BLaER1 treated with 17β-estradiol and CSF1 and Interleukin-3, amounts not matched to agents 10 nM and 100 nM (cell line): ENCODE measurements at regions not wholly inside any gene's neighbourhood (a gene's known extent, or its start where the extent isn't known, plus 50 kb on each side); places are given as distances from the start of the nearest gene placed in this dataset.

ENCODE experiments used
- H3K27ac ChIP-seq, 11 experiments: shearing (Covaris generic); formaldehyde crosslinking; 2 replicates each; pipeline ENCODE4 v1.8.1; 2022
- H3K27me3 ChIP-seq, 11 experiments: shearing (Covaris generic); formaldehyde crosslinking; 2 replicates each; pipeline ENCODE4 v1.8.1; 2022
- H3K36me3 ChIP-seq, 11 experiments: shearing (Covaris generic); formaldehyde crosslinking; 2 replicates each; pipeline ENCODE4 v1.8.1; 2022
- H3K4me1 ChIP-seq, 10 experiments: shearing (Covaris generic); formaldehyde crosslinking; 2 replicates each; pipeline ENCODE4 v1.8.1; 2022
- H3K4me2 ChIP-seq, 11 experiments: shearing (Covaris generic); formaldehyde crosslinking; 2 replicates each; pipeline ENCODE4 v1.8.1; 2022
- H3K4me3 ChIP-seq, 10 experiments: shearing (Covaris generic); formaldehyde crosslinking; 2 replicates each; pipeline ENCODE4 v1.8.1; 2022
- H3K9ac ChIP-seq, 11 experiments: shearing (Covaris generic); formaldehyde crosslinking; 2 replicates each; pipeline ENCODE4 v1.8.1; 2022
- H3K9me3 ChIP-seq, 11 experiments: shearing (Covaris generic); formaldehyde crosslinking; replicated peaks in 1 of 11; 2 replicates each; pipeline ENCODE4 v1.8.1; 2022
- H4K20me1 ChIP-seq, 11 experiments: shearing (Covaris generic); formaldehyde crosslinking; 2 replicates each; pipeline ENCODE4 v1.8.1; 2022
- Cebpa-rat ChIP-seq, 11 experiments: shearing (Covaris generic); IDR thresholded peaks; 2 replicates each; pipeline ENCODE4 v1.8.1; 2022

GRCh38 chr18:73918816-73919215, 228.8 kb downstream of the FBXO15 start:
- H3K27me3 ChIP-seq = no peaks in the 10 kb centered on the region
- no peak overlapping the region for H3K27ac ChIP-seq
- TF ChIP-seq Cebpa-rat (IDR thresholded peaks at IDR 0.05) = no peak
- no peak overlapping the region for H3K4me3 ChIP-seq
- H3K9me3 ChIP-seq = no peaks in the 10 kb centered on the region
- peaks cover 0 to 16% (median 10%) of the 10 kb centered on the region in 10 experiments; a peak in 10 of 20 replicates for H3K4me1 ChIP-seq
- no peaks in the 10 kb centered on the region for H3K36me3 ChIP-seq
- no peak overlapping the region for H3K9ac ChIP-seq
- no peaks in the 10 kb centered on the region for H4K20me1 ChIP-seq
- peak overlapping the region in 6 of 11 experiments; percentile 9 to 62 (median 47); a peak in 12 of 22 replicates for H3K4me2 ChIP-seq

- Histone ChIP-seq H3K4me1 (peaks cover 0 to 16% (median 10%) of the 10 kb centered on the region in 10 experiments; a peak in 10 of 20 replicates), H3K4me3 (no peak overlapping the region), H3K27me3 (no peaks in the 10 kb centered on the region), H4K20me1 (no peaks in the 10 kb centered on the region), H3K9ac (no peak overlapping the region), H3K9me3 (no peaks in the 10 kb centered on the region), H3K4me2 (no peak overlapping the region), H3K27ac (no peak overlapping the region), H3K36me3 (no peaks in the 10 kb centered on the region)
- no peak for TF ChIP-seq Cebpa-rat (IDR thresholded peaks at IDR 0.05)
These were observed 230.6 kb downstream of the FBXO15 start for GRCh38 chr18:73917046-73917445.

- no peaks in the 10 kb centered on the region for H3K9me3 ChIP-seq
- H3K4me2 ChIP-seq = no peak overlapping the region
These were observed 234.1 kb downstream of the FBXO15 start for GRCh38 chr18:73913505-73913904.

GRCh38 chr18:73908323-73908722, 239.3 kb downstream of the FBXO15 start:
- Histone ChIP-seq H3K4me1 (no peaks in the 10 kb centered on the region), H4K20me1 (no peaks in the 10 kb centered on the region), H3K36me3 (no peaks in the 10 kb centered on the region), H3K27me3 (no peaks in the 10 kb centered on the region), H3K9ac (no peak overlapping the region), H3K4me2 (no peak overlapping the region), H3K27ac (no peak overlapping the region), H3K9me3 (no peaks in the 10 kb centered on the region), H3K4me3 (no peak overlapping the region)
- no peak for TF ChIP-seq Cebpa-rat (IDR thresholded peaks at IDR 0.05)

More at GRCh38 chr18:73913505-73913904, 234.1 kb downstream of the FBXO15 start:
- Histone ChIP-seq H3K9ac (no peak overlapping the region), H3K4me1 (peaks cover 0 to 4% (median 2%) of the 10 kb centered on the region in 10 experiments; a peak in 10 of 20 replicates), H4K20me1 (no peaks in the 10 kb centered on the region), H3K36me3 (no peaks in the 10 kb centered on the region), H3K4me3 (no peak overlapping the region), H3K27ac (no peak overlapping the region), H3K27me3 (no peaks in the 10 kb centered on the region)
- no peak for TF ChIP-seq Cebpa-rat (IDR thresholded peaks at IDR 0.05)

- peak overlapping the region in 3 of 11 experiments; percentile 18 to 46 (median 40); a peak in 4 of 22 replicates for H3K4me2 ChIP-seq
- TF ChIP-seq Cebpa-rat (IDR thresholded peaks at IDR 0.05) = no peak
- H3K4me1 ChIP-seq = peaks cover 0 to 13% (median 6%) of the 10 kb centered on the region in 10 experiments; a peak in 10 of 20 replicates
- H3K4me3 ChIP-seq = no peak overlapping the region
- no peaks in the 10 kb centered on the region for H4K20me1 ChIP-seq
- H3K27ac ChIP-seq = no peak overlapping the region
- no peaks in the 10 kb centered on the region for H3K9me3 ChIP-seq
- no peaks in the 10 kb centered on the region for H3K27me3 ChIP-seq
- H3K36me3 ChIP-seq = no peaks in the 10 kb centered on the region
- H3K9ac ChIP-seq = no peak overlapping the region
These were observed 246.1 kb downstream of the FBXO15 start for GRCh38 chr18:73901566-73901965.

- peak overlapping the region in 1 of 11 experiments; percentile 46; a peak in 1 of 22 replicates for H3K4me2 ChIP-seq
- no peaks in the 10 kb centered on the region for H4K20me1 ChIP-seq
- TF ChIP-seq Cebpa-rat (IDR thresholded peaks at IDR 0.05) = no peak
- no peak overlapping the region for H3K4me3 ChIP-seq
- H3K9ac ChIP-seq = no peak overlapping the region
- no peaks in the 10 kb centered on the region for H3K9me3 ChIP-seq
- no peaks in the 10 kb centered on the region for H3K27me3 ChIP-seq
- H3K4me1 ChIP-seq = peaks cover 0 to 17% (median 10%) of the 10 kb centered on the region in 10 experiments; a peak in 11 of 20 replicates
- H3K36me3 ChIP-seq = no peaks in the 10 kb centered on the region
- no peak overlapping the region for H3K27ac ChIP-seq
These were observed 246.5 kb downstream of the FBXO15 start for GRCh38 chr18:73901151-73901550.

GRCh38 chr18:73900106-73900835, 247.4 kb downstream of the FBXO15 start:
- Histone ChIP-seq H3K27me3 (no peaks in the 10 kb centered on the region), H3K4me1 (peaks cover 0 to 20% (median 10%) of the 10 kb centered on the region in 10 experiments; a peak in 11 of 20 replicates), H3K4me2 (no peak overlapping the region), H3K9me3 (no peaks in the 10 kb centered on the region), H3K27ac (no peak overlapping the region), H3K4me3 (no peak overlapping the region), H3K9ac (no peak overlapping the region), H4K20me1 (no peaks in the 10 kb centered on the region), H3K36me3 (no peaks in the 10 kb centered on the region)
- no peak for TF ChIP-seq Cebpa-rat (IDR thresholded peaks at IDR 0.05)

- Histone ChIP-seq H3K27ac (no peak overlapping the region), H3K9me3 (no peaks in the 10 kb centered on the region), H3K27me3 (no peaks in the 10 kb centered on the region), H4K20me1 (no peaks in the 10 kb centered on the region), H3K4me3 (no peak overlapping the region), H3K9ac (no peak overlapping the region), H3K4me1 (peaks cover 0 to 20% (median 10%) of the 10 kb centered on the region in 10 experiments; a peak in 11 of 20 replicates), H3K4me2 (no peak overlapping the region), H3K36me3 (no peaks in the 10 kb centered on the region)
- TF ChIP-seq Cebpa-rat (IDR thresholded peaks at IDR 0.05) = no peak
These were observed 250.1 kb downstream of the FBXO15 start for GRCh38 chr18:73897517-73897916.

- Histone ChIP-seq H3K4me2 (peak overlapping the region in 8 of 11 experiments; percentile 19 to 46 (median 34); a peak in 10 of 22 replicates), H3K27me3 (no peaks in the 10 kb centered on the region), H3K4me1 (peaks cover 0 to 18% (median 10%) of the 10 kb centered on the region in 10 experiments; a peak in 11 of 20 replicates), H3K9me3 (no peaks in the 10 kb centered on the region), H3K4me3 (no peak overlapping the region), H3K36me3 (no peaks in the 10 kb centered on the region), H4K20me1 (no peaks in the 10 kb centered on the region), H3K9ac (no peak overlapping the region), H3K27ac (no peak overlapping the region)
- no peak for TF ChIP-seq Cebpa-rat (IDR thresholded peaks at IDR 0.05)
These were observed 250.9 kb downstream of the FBXO15 start for GRCh38 chr18:73896685-73897084.

GRCh38 chr18:73895701-73896100, 251.9 kb downstream of the FBXO15 start:
- Histone ChIP-seq H3K9ac (no peak overlapping the region), H3K4me3 (no peak overlapping the region), H3K36me3 (no peaks in the 10 kb centered on the region), H3K27ac (no peak overlapping the region), H3K27me3 (no peaks in the 10 kb centered on the region), H3K4me2 (no peak overlapping the region), H3K9me3 (no peaks in the 10 kb centered on the region), H4K20me1 (no peaks in the 10 kb centered on the region), H3K4me1 (peaks cover 0 to 14% (median 8%) of the 10 kb centered on the region in 10 experiments; a peak in 10 of 20 replicates)
- TF ChIP-seq Cebpa-rat (IDR thresholded peaks at IDR 0.05) = no peak
